Inflammatory macrophage treated with lipopolysaccharide for 1 hour (primary cell): ENCODE measurements at regions not wholly inside any gene's neighbourhood (a gene's known extent, or its start where the extent isn't known, plus 50 kb on each side); places are given as distances from the start of the nearest gene placed in this dataset.
"Not testable (repeated sequence)": the region's sequence is repeated elsewhere in the genome, so short reads cannot be mapped to it uniquely, and the experiment has no call there.

Experiments used
- DNase-seq, 2 donors: peaks; one replicate each; pipeline ENCODE4 v3.0.0-alpha.2; 2020 to 2022

GRCh38 chr3:44160818-44161217 lies 80.9 kb upstream of the TOPAZ1 start:
- DNase-seq = no peak

- no peak for DNase-seq
These were observed 69.8 kb upstream of the TOPAZ1 start for GRCh38 chr3:44171891-44172290.

GRCh38 chr3:44172701-44173100 lies 69.0 kb upstream of the TOPAZ1 start:
- not testable (repeated sequence) for DNase-seq

- no peak for DNase-seq
These were observed 68.4 kb upstream of the TOPAZ1 start for GRCh38 chr3:44173263-44173662.

GRCh38 chr3:44175070-44175469 lies 66.6 kb upstream of the TOPAZ1 start:
- DNase-seq = no peak

- no peak for DNase-seq
These were observed 62.4 kb upstream of the TOPAZ1 start for GRCh38 chr3:44179246-44179645.

GRCh38 chr3:44184319-44184953 lies 57.2 kb upstream of the TOPAZ1 start:
- no peak for DNase-seq

GRCh38 chr3:44185396-44185915 lies 56.2 kb upstream of the TOPAZ1 start:
- no peak for DNase-seq

- DNase-seq = no peak
These were observed 55.5 kb upstream of the TOPAZ1 start for GRCh38 chr3:44186111-44186672.

GRCh38 chr3:44186712-44187111 lies 55.0 kb upstream of the TOPAZ1 start:
- DNase-seq = no peak
